CD4-positive, alpha-beta T cell treated with Interleukin-4 for 1 hour (primary cell): ENCODE measurements at regions not wholly inside any gene's neighbourhood (a gene's known extent, or its start where the extent isn't known, plus 50 kb on each side); places are given as distances from the start of the nearest gene placed in this dataset.

Experiments
- DNase-seq, 2 donors: peaks; one replicate each; pipeline ENCODE4 v3.0.0-alpha.2; 2020 to 2022

- DNase-seq: no peak
Observed at GRCh38 chr3:144084929-144085328, 113.3 kb downstream of the DIPK2A start.

- no peak for DNase-seq
Observed at GRCh38 chr3:144085964-144086363, 114.3 kb downstream of the DIPK2A start.

- no peak for DNase-seq
Observed at GRCh38 chr3:144096016-144096415, 124.4 kb downstream of the DIPK2A start.

- DNase-seq: no peak
Observed at GRCh38 chr3:144097163-144097562, 125.5 kb downstream of the DIPK2A start.

- no peak for DNase-seq
Observed at GRCh38 chr3:144098691-144099090, 127.1 kb downstream of the DIPK2A start.

- DNase-seq: no peak
Observed at GRCh38 chr3:144102421-144102820, 130.8 kb downstream of the DIPK2A start.

- no peak for DNase-seq
Observed at GRCh38 chr3:144104186-144104585, 132.6 kb downstream of the DIPK2A start.

GRCh38 chr3:144104679-144105078 is 133.1 kb downstream of the DIPK2A start:
- DNase-seq: no peak

GRCh38 chr3:144105542-144105941 is 133.9 kb downstream of the DIPK2A start:
- DNase-seq: no peak

- no peak for DNase-seq
Observed at GRCh38 chr3:144106970-144107369, 135.3 kb downstream of the DIPK2A start.

GRCh38 chr3:144107923-144108322 is 136.3 kb downstream of the DIPK2A start:
- no peak for DNase-seq

GRCh38 chr3:144109944-144110343 is 138.3 kb downstream of the DIPK2A start:
- peak in 1 of 2 donors; percentile 19 for DNase-seq

- no peak for DNase-seq
Observed at GRCh38 chr3:144112036-144112435, 140.4 kb downstream of the DIPK2A start.

GRCh38 chr3:144112437-144112836 is 140.8 kb downstream of the DIPK2A start:
- no peak for DNase-seq

GRCh38 chr3:144114767-144115166 is 143.1 kb downstream of the DIPK2A start:
- no peak for DNase-seq

GRCh38 chr3:144119633-144120032 is 148.0 kb downstream of the DIPK2A start:
- no peak for DNase-seq

GRCh38 chr3:144121661-144122060 is 150.0 kb downstream of the DIPK2A start:
- no peak for DNase-seq

GRCh38 chr3:144127014-144127413 is 155.4 kb downstream of the DIPK2A start:
- no peak for DNase-seq

GRCh38 chr3:144127700-144128099 is 156.1 kb downstream of the DIPK2A start:
- no peak for DNase-seq

- peak in 1 of 2 donors; percentile 20 for DNase-seq
Observed at GRCh38 chr3:144128108-144128892, 156.7 kb downstream of the DIPK2A start.

- no peak for DNase-seq
Observed at GRCh38 chr3:144129536-144130214, 158.1 kb downstream of the DIPK2A start.

GRCh38 chr3:144141074-144141473 is 169.5 kb downstream of the DIPK2A start:
- no peak for DNase-seq

GRCh38 chr3:144141496-144141895 is 169.9 kb downstream of the DIPK2A start:
- DNase-seq: no peak

- no peak for DNase-seq
Observed at GRCh38 chr3:144142151-144142840, 170.7 kb downstream of the DIPK2A start.
